Body of pancreas (tissue), 4 donors: ENCODE measurements at regions not wholly inside any gene's neighbourhood (a gene's known extent, or its start where the extent isn't known, plus 50 kb on each side); places are given as distances from the start of the nearest gene placed in this dataset.

Experiments used
- CTCF ChIP-seq, 7 experiments: fragments of 450-650 bp in 4 of 7; fragments of 200-600 bp in 3 of 7; sonication (generic) in 3 of 7; IDR thresholded peaks; one replicate each; pipeline ENCODE4 v1.5.1; 2016 to 2019; ENCODE audit warnings: antibody characterized with exemption in 7 of 7
- POLR2A ChIP-seq, 3 donors: fragments of 450-650 bp; IDR thresholded peaks; one replicate each; pipeline ENCODE4 v1.6.1; 2016; ENCODE audit warnings: antibody characterized with exemption in 3 of 3, mild to moderate bottlenecking in 2 of 3

GRCh38 chr3:61493339-61493738, 68.0 kb upstream of the PTPRG start:
- TF ChIP-seq CTCF (IDR thresholded peaks at IDR 0.05), result no peak
- no peak for TF ChIP-seq POLR2A (IDR thresholded peaks at IDR 0.05)
